GM13976 (cell line): ENCODE measurements at regions not wholly inside any gene's neighbourhood (a gene's known extent, or its start where the extent isn't known, plus 50 kb on each side); places are given as distances from the start of the nearest gene placed in this dataset.
A peak's percentile ranks its signal among the peaks of the same experiment; 100 is the strongest.

Experiments used
- DNase-seq: peaks from one replicate; pipeline ENCODE4 v3.0.0; 2012; ENCODE audit warnings: low spot score
- CTCF ChIP-seq: IDR thresholded peaks from 2 replicates; pipeline ENCODE4 v1.5.1; 2012; ENCODE audit warnings: borderline replicate concordance, mild to moderate bottlenecking; ENCODE audit not compliant: insufficient read depth; ENCODE audit errors: extremely low read depth, missing control alignments, control extremely low read depth
- in situ Hi-C: fragments of 300-500 bp; cut with MboI; formaldehyde crosslinking; loops from one replicate; pipeline ENCODE4 v1.12.0; 2022; ENCODE audit warnings: low sequenced_read_pairs, mixed read lengths, inconsistent platforms; ENCODE audit not compliant: unreplicated experiment

GRCh38 chrX:107514944-107515343 lies 65.5 kb downstream of the FRMPD3 start:
- no peak for TF ChIP-seq CTCF
- no peak for DNase-seq
- in situ Hi-C loops = no loop called here

GRCh38 chrX:107521877-107522586 lies 72.6 kb downstream of the FRMPD3 start:
- in situ Hi-C loops = no loop called here
- no peak for TF ChIP-seq CTCF
- no peak for DNase-seq

- DNase-seq = no peak
- TF ChIP-seq CTCF = no peak
- in situ Hi-C loops = no loop called here
These were observed 73.4 kb downstream of the FRMPD3 start for GRCh38 chrX:107522901-107523300.

GRCh38 chrX:107526141-107526540 lies 76.7 kb downstream of the FRMPD3 start:
- in situ Hi-C loops = loop anchor here (25.0 kb wide), 1 partner anchor 261 kb away; the partner anchor contains the start of genes NCBP2L and TSC22D3

GRCh38 chrX:107530141-107530540 lies 80.7 kb downstream of the FRMPD3 start:
- no peak for TF ChIP-seq CTCF
- in situ Hi-C loops = loop anchor here (25.0 kb wide), 1 partner anchor 257 kb away; the partner anchor contains the start of genes NCBP2L and TSC22D3
- DNase-seq = no peak

More at GRCh38 chrX:107526141-107526540, 76.7 kb downstream of the FRMPD3 start:
- no peak for TF ChIP-seq CTCF
- DNase-seq = no peak

GRCh38 chrX:107537815-107538214 lies 88.4 kb downstream of the FRMPD3 start:
- DNase-seq = peak; percentile 13
- TF ChIP-seq CTCF = peak; percentile 24
- in situ Hi-C loops = loop anchor here (25.0 kb wide), 1 partner anchor 249 kb away; the partner anchor contains the start of genes NCBP2L and TSC22D3

- DNase-seq = no peak
- no peak for TF ChIP-seq CTCF
- in situ Hi-C loops = loop anchor here (25.0 kb wide), 1 partner anchor 246 kb away; the partner anchor contains the start of genes NCBP2L and TSC22D3
These were observed 87.1 kb upstream of the PRPS1 start for GRCh38 chrX:107541244-107541643.
